ENCODE measurements at regions not wholly inside any gene's neighbourhood (a gene's known extent, or its start where the extent isn't known, plus 50 kb on each side); places are given as distances from the start of the nearest gene placed in this dataset.

DNA sequence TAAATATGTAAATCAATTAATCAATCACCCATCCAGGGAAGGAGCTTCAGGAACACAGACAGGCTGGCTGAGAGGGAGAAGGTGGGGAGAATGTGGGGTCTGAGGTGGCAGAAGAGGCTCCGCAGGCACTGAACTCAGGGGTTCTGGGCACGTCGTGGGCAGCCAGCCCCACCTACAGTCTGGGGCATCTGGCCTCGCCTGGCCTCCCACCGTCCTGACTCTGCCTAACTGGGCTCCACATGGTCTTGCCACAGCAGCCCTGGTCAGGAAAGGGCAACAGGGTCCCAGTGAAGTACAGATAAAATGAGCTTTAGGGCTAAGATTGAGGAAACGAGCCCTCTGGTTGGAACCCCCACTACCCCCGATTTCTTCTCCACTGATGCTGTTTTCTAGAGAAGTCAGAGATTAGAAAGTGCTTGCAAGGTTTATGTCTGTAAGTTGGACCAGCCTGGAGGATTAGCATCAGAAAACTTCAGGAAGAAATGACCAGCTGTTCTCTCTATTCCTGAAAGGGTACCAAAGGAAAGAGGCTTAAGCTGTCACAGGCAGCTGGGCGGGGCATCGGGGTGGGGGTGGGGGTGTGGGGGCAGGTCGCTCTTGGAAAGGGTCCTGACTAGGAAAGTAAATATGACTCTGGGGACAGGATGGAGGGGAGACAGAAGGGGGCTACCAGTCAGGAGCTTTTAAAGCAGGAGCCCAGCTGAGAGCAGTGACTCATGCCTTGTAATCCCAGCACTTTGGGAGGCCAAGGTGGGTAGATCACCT, 261.7 kb downstream of the BUD13 start:
- Histone ChIP-seq H3K4me3 (no peak overlapping the region), H4K20me1 (ENCODE audit: insufficient read depth) (no peaks in the 10 kb centered on the region), H3K4me1 (ENCODE audit: insufficient read depth) (no peaks in the 10 kb centered on the region), H2AFZ (no peak overlapping the region), H3K79me2 (ENCODE audit: insufficient read depth) (no peaks in the 10 kb centered on the region), H3K36me3 (ENCODE audit: low read depth) (no peaks in the 10 kb centered on the region), H3K4me2 (ENCODE audit: unreplicated experiment) (no peak overlapping the region), H3F3A (ENCODE audit: insufficient read depth) (no peaks in the 10 kb centered on the region), H3K9ac (no peak overlapping the region), H3K27me3 (replicated peaks; ENCODE audit: insufficient read depth) (peaks cover 11% of the 10 kb centered on the region), H3K9me3 (ENCODE audit: low read depth) (no peaks in the 10 kb centered on the region), H3K27ac (no peak overlapping the region), H3K9me2 (ENCODE audit: insufficient read depth) (no peaks in the 10 kb centered on the region)
- in situ Hi-C loops (cut with MboI): no loop called here
- no peak for DNase-seq
- TF ChIP-seq EZH2 (IDR thresholded peaks at IDR 0.05; ENCODE audit: insufficient read depth, poor library complexity, severe bottlenecking) (no peak), EZH2phosphoT487 (IDR thresholded peaks at IDR 0.05; ENCODE audit: insufficient read depth, low read depth) (no peak)
- WGBS, 2 experiments (ENCODE audit: low coverage in 1 of 2, low lambda C conversion rate in 2 of 2, missing lambda C conversion rate in 2 of 2): 35 to 37% methylated on average over 9 of the region's 10 CpGs

DNA sequence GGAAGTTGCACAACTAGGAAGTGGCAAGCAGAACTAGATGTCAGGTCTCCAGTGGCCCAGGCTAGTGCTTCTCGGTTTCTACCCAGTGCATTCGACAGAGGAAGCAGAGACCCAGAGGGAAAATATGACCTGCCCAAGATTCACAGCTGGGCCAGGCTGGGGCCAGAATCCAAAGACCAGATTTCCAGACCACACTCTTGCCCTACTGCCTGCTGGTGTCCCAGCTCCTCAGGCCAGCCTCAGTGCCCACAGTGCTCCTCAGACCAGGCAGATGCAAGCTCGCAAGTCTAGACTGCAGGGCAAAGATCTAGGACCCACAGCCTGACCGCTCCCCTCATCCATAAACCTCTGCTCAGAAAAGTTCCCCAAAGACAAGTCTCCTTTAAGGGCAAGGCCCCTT, 262.6 kb downstream of the BUD13 start:
- Histone ChIP-seq H3K9me3 (ENCODE audit: low read depth) (no peaks in the 10 kb centered on the region), H3K4me1 (ENCODE audit: insufficient read depth) (no peaks in the 10 kb centered on the region), H3K36me3 (ENCODE audit: low read depth) (no peaks in the 10 kb centered on the region), H3K9me2 (ENCODE audit: insufficient read depth) (no peaks in the 10 kb centered on the region), H2AFZ (no peak overlapping the region), H3K79me2 (ENCODE audit: insufficient read depth) (no peaks in the 10 kb centered on the region), H3K4me3 (no peak overlapping the region), H3K27me3 (replicated peaks; ENCODE audit: insufficient read depth) (peaks cover 14% of the 10 kb centered on the region), H3K9ac (no peak overlapping the region), H3K27ac (no peak overlapping the region), H3F3A (ENCODE audit: insufficient read depth) (no peaks in the 10 kb centered on the region), H3K4me2 (ENCODE audit: unreplicated experiment) (no peak overlapping the region), H4K20me1 (ENCODE audit: insufficient read depth) (no peaks in the 10 kb centered on the region)
- WGBS, 2 experiments (ENCODE audit: low coverage in 1 of 2, low lambda C conversion rate in 2 of 2, missing lambda C conversion rate in 2 of 2): 26 to 29% methylated on average over 4 of the region's 4 CpGs
- in situ Hi-C loops (cut with MboI): no loop called here
- DNase-seq: no peak
- TF ChIP-seq EZH2 (IDR thresholded peaks at IDR 0.05; ENCODE audit: insufficient read depth, poor library complexity, severe bottlenecking): no peak
- no peak for TF ChIP-seq EZH2phosphoT487 (IDR thresholded peaks at IDR 0.05; ENCODE audit: insufficient read depth, low read depth)

DNA sequence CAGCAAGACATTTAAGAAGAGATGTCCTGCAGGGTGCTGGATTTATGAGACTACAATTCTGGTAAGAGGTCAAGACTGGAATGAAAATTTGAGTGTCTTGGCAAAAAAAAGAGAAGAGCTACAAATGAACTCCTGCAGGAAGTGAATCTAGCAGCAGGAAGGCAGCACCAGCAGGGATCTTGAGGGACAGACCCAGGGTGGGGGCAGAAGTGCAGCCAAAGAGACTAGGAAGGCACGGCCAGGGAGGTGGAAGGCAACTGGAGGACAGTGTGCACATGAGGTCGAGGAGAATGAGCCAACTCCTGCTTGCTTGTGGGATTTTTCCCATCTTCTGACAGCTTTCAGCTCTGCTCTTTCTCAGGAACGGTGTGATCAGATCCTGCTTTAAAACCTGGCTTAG, 263.2 kb downstream of the BUD13 start:
- Histone ChIP-seq H3K9ac (no peak overlapping the region), H3K79me2 (ENCODE audit: insufficient read depth) (no peaks in the 10 kb centered on the region), H3K9me2 (ENCODE audit: insufficient read depth) (no peaks in the 10 kb centered on the region), H3K36me3 (ENCODE audit: low read depth) (no peaks in the 10 kb centered on the region), H3K4me3 (no peak overlapping the region), H3K4me1 (ENCODE audit: insufficient read depth) (no peaks in the 10 kb centered on the region), H4K20me1 (ENCODE audit: insufficient read depth) (no peaks in the 10 kb centered on the region), H3K27me3 (replicated peaks; ENCODE audit: insufficient read depth) (peaks cover 18% of the 10 kb centered on the region), H3K27ac (no peak overlapping the region), H3K9me3 (ENCODE audit: low read depth) (no peaks in the 10 kb centered on the region), H3K4me2 (ENCODE audit: unreplicated experiment) (no peak overlapping the region), H3F3A (ENCODE audit: insufficient read depth) (no peaks in the 10 kb centered on the region), H2AFZ (no peak overlapping the region)
- 5 to 13% methylated on average over 3 of the region's 3 CpGs for WGBS, 2 experiments (ENCODE audit: low coverage in 1 of 2, low lambda C conversion rate in 2 of 2, missing lambda C conversion rate in 2 of 2)
- in situ Hi-C loops (cut with MboI): no loop called here
- no peak for TF ChIP-seq EZH2phosphoT487 (IDR thresholded peaks at IDR 0.05; ENCODE audit: insufficient read depth, low read depth)
- no peak for TF ChIP-seq EZH2 (IDR thresholded peaks at IDR 0.05; ENCODE audit: insufficient read depth, poor library complexity, severe bottlenecking)
- DNase-seq: no peak

DNA sequence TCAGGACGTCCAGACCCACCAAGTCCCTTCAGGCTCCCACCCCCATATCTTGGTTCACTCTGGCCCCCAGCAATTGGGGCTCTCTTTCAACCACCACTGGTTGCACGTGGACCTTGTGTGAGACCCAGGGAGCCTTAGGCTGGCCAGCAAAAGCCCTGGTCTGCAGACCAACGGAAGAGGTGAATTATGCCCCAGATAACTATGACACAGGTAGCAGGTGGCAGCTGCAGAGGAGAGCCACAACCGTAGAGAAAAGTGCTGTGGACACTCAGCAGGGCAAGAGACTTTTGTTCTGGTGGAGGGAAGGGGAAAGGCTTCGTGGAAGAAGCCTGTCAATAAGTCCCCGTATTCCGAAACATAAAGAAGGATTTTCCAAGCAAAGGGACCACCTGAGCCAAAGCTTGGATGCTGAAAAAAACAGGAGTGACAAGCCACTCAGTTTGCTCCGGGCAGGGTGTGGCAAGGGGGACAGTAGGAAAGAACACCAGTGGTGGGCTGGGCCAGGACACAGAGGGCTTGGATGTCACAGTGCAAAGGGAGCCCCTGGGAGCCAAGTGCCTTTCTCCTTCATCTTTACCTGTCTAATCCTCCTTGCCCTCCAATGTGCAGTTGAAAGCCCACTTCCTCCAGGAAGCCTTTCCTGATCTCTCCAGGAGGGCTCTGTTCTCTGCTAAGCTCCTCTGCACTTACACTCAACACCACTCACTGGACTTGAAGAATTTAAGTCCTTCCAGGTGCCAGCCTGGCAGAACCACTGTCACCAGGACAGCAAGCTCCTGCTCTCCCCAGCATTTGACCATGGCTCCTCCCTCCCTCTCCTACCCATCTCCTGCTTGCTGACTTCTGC, 264.7 kb downstream of the BUD13 start:
- no peak for DNase-seq
- in situ Hi-C loops (cut with MboI): no loop called here
- no peak overlapping the region for H3K4me3 ChIP-seq
- WGBS, 2 experiments (ENCODE audit: low coverage in 1 of 2, low lambda C conversion rate in 2 of 2, missing lambda C conversion rate in 2 of 2): 29% methylated on average over 8 of the region's 8 CpGs
- H3K9me3 ChIP-seq (ENCODE audit: low read depth): no peaks in the 10 kb centered on the region
- H2AFZ ChIP-seq: no peak overlapping the region
- H3K9me2 ChIP-seq (ENCODE audit: insufficient read depth): no peaks in the 10 kb centered on the region
- peaks cover 18% of the 10 kb centered on the region for H3K27me3 ChIP-seq (replicated peaks; ENCODE audit: insufficient read depth)
- no peaks in the 10 kb centered on the region for H4K20me1 ChIP-seq (ENCODE audit: insufficient read depth)
- no peaks in the 10 kb centered on the region for H3K4me1 ChIP-seq (ENCODE audit: insufficient read depth)
- no peaks in the 10 kb centered on the region for H3F3A ChIP-seq (ENCODE audit: insufficient read depth)
- no peaks in the 10 kb centered on the region for H3K36me3 ChIP-seq (ENCODE audit: low read depth)
- H3K79me2 ChIP-seq (ENCODE audit: insufficient read depth): no peaks in the 10 kb centered on the region
- H3K9ac ChIP-seq: no peak overlapping the region
- H3K4me2 ChIP-seq (ENCODE audit: unreplicated experiment): no peak overlapping the region
- TF ChIP-seq EZH2phosphoT487 (IDR thresholded peaks at IDR 0.05; ENCODE audit: insufficient read depth, low read depth) (no peak), EZH2 (IDR thresholded peaks at IDR 0.05; ENCODE audit: insufficient read depth, poor library complexity, severe bottlenecking) (no peak)
- no peak overlapping the region for H3K27ac ChIP-seq

Data from GM23248 (cell line).